Mesendoderm (in vitro differentiated cells): ENCODE measurements at regions not wholly inside any gene's neighbourhood (a gene's known extent, or its start where the extent isn't known, plus 50 kb on each side); places are given as distances from the start of the nearest gene placed in this dataset.

Experiments used
- DNase-seq: peaks from one replicate; pipeline ENCODE4 v3.0.0; 2013
- H2AK5ac ChIP-seq: 2 replicates; pipeline ENCODE4 v1.6.1; 2013; ENCODE audit warnings: low read length, inconsistent platforms
- H2BK120ac ChIP-seq: 2 replicates; pipeline ENCODE4 v1.6.1; 2013; ENCODE audit warnings: low read depth, mild to moderate bottlenecking, low read length, moderate library complexity, mixed read lengths
- H2BK15ac ChIP-seq: replicated peaks from 2 replicates; pipeline ENCODE4 v1.6.1; 2013; ENCODE audit warnings: low read depth, mild to moderate bottlenecking, moderate library complexity
- H2BK5ac ChIP-seq: 2 replicates; pipeline ENCODE4 v1.6.1; 2013; ENCODE audit warnings: low read length, inconsistent platforms
- H3K18ac ChIP-seq: 2 replicates; pipeline ENCODE4 v1.6.1; 2013; ENCODE audit warnings: mild to moderate bottlenecking, low read length, mixed read lengths
- H3K23ac ChIP-seq: one replicate; pipeline ENCODE4 v1.6.1; 2013; ENCODE audit warnings: low read length
- H3K27ac ChIP-seq: 2 replicates; pipeline ENCODE4 v1.5.1; 2013; ENCODE audit warnings: low read depth, mild to moderate bottlenecking, inconsistent platforms, low read length, moderate library complexity
- H3K27me3 ChIP-seq: 2 replicates; pipeline ENCODE4 v1.6.1; 2013; ENCODE audit warnings: low read length, control low read depth, mild to moderate bottlenecking, inconsistent platforms; ENCODE audit not compliant: insufficient read depth, poor library complexity
- H3K36me3 ChIP-seq: 2 replicates; pipeline ENCODE4 v1.6.1; 2013; ENCODE audit warnings: low read length, inconsistent platforms; ENCODE audit not compliant: control insufficient read depth, insufficient read depth
- H3K4ac ChIP-seq: one replicate; pipeline ENCODE4 v1.6.1; 2013; ENCODE audit warnings: low read depth, mild to moderate bottlenecking, low read length, moderate library complexity
- H3K4me1 ChIP-seq: 2 replicates; pipeline ENCODE4 v1.6.1; 2013; ENCODE audit warnings: low read depth, low read length, inconsistent platforms; ENCODE audit not compliant: control insufficient read depth
- H3K4me2 ChIP-seq: 2 replicates; pipeline ENCODE4 v1.6.1; 2013; ENCODE audit warnings: low read length
- H3K4me3 ChIP-seq: 2 replicates; pipeline ENCODE4 v1.5.1; 2013; ENCODE audit warnings: mild to moderate bottlenecking, low read length
- H3K56ac ChIP-seq: one replicate; pipeline ENCODE4 v1.6.1; 2013; ENCODE audit warnings: low read length
- H3K79me1 ChIP-seq: 2 replicates; pipeline ENCODE4 v1.6.1; 2013; ENCODE audit warnings: low read length, inconsistent platforms
- H3K79me2 ChIP-seq: 2 replicates; pipeline ENCODE4 v1.6.1; 2013; ENCODE audit warnings: mild to moderate bottlenecking, low read length; ENCODE audit not compliant: control insufficient read depth, insufficient read depth
- H3K9ac ChIP-seq: 2 replicates; pipeline ENCODE4 v1.6.1; 2013; ENCODE audit warnings: low read length, inconsistent platforms
- H4K5ac ChIP-seq: one replicate; pipeline ENCODE4 v1.6.1; 2013; ENCODE audit warnings: low read length
- H4K8ac ChIP-seq: one replicate; pipeline ENCODE4 v1.6.1; 2013; ENCODE audit warnings: low read depth, mild to moderate bottlenecking, control low read depth, low read length, moderate library complexity
- WGBS: extraction: QIAGEN DNeasy Blood & Tissue Kit; methylation state at CpG from one replicate; pipeline ENCODE4 v1.1.7; 2013; ENCODE audit warnings: low lambda C conversion rate, missing lambda C conversion rate; ENCODE audit not compliant: insufficient coverage; ENCODE audit errors: extremely low coverage; 5-methylcytosine and 5-hydroxymethylcytosine counted together

- no CpG with 5 or more reads among the region's 4 CpGs for WGBS
- Histone ChIP-seq H2BK5ac (no peak overlapping the region), H2BK120ac (no peak overlapping the region), H3K9ac (no peak overlapping the region), H3K27me3 (peaks cover 2% of the 10 kb centered on the region), H3K4ac (no peak overlapping the region), H3K23ac (no peak overlapping the region), H3K4me3 (no peak overlapping the region), H4K5ac (no peak overlapping the region), H3K4me2 (no peak overlapping the region), H3K27ac (no peak overlapping the region), H2AK5ac (no peak overlapping the region), H3K79me2 (no peaks in the 10 kb centered on the region), H3K56ac (no peak overlapping the region), H3K36me3 (no peaks in the 10 kb centered on the region), H3K79me1 (no peaks in the 10 kb centered on the region), H3K18ac (no peak overlapping the region), H4K8ac (no peak overlapping the region), H3K4me1 (no peaks in the 10 kb centered on the region), H2BK15ac (no peak overlapping the region)
- no peak for DNase-seq
Observed at GRCh38 chr15:38695249-38696108, 130.9 kb upstream of the RASGRP1 start.

DNA sequence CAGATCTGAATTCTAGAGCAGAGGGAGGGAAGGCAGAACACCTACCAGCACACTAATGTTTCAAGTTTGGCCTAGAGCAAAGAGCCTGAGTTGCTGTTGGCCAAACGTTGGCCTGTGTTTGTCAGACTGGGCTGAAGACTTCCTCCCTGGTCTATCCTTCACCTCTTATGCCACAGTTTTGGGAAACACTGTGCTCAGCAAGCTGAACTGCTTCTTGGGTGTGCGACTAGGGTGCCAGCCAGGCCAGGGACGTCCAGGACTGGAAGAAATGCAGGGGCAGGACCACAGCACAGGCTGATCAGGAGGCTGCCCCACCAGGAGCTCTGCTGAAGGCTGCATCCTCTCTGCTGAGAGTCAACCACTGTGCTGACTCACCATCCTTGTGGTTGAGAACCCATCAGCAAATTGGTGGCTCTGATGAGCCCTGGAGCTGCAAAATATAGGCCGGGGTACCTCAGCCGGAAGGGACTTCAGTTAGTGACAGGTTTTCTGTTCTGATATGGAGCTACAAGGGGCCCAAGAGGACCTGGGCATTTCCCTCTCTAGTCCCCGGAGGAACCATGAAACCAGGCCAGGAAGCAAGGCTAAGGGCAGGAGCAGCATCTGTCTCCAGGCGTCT, 131.6 kb upstream of the RASGRP1 start:
- Histone ChIP-seq H2BK15ac (no peak overlapping the region), H3K56ac (no peak overlapping the region), H3K36me3 (no peaks in the 10 kb centered on the region), H2AK5ac (no peak overlapping the region), H3K23ac (no peak overlapping the region), H3K27me3 (peaks cover 2% of the 10 kb centered on the region), H3K4me3 (no peak overlapping the region), H3K18ac (no peak overlapping the region), H4K8ac (no peak overlapping the region), H2BK5ac (no peak overlapping the region), H3K79me2 (no peaks in the 10 kb centered on the region), H2BK120ac (no peak overlapping the region), H3K4ac (no peak overlapping the region), H3K79me1 (no peaks in the 10 kb centered on the region), H4K5ac (no peak overlapping the region), H3K9ac (no peak overlapping the region), H3K4me1 (no peaks in the 10 kb centered on the region), H3K4me2 (no peak overlapping the region), H3K27ac (no peak overlapping the region)
- WGBS = no CpG with 5 or more reads among the region's 7 CpGs
- no peak for DNase-seq

GRCh38 chr15:38696790-38697495, 132.3 kb upstream of the RASGRP1 start:
- Histone ChIP-seq H3K56ac (no peak overlapping the region), H3K4me3 (no peak overlapping the region), H4K5ac (no peak overlapping the region), H3K4ac (no peak overlapping the region), H3K18ac (no peak overlapping the region), H3K4me2 (no peak overlapping the region), H3K79me2 (no peaks in the 10 kb centered on the region), H3K79me1 (no peaks in the 10 kb centered on the region), H4K8ac (no peak overlapping the region), H3K4me1 (no peaks in the 10 kb centered on the region), H3K27ac (no peak overlapping the region), H3K23ac (no peak overlapping the region), H3K36me3 (no peaks in the 10 kb centered on the region), H3K27me3 (peaks cover 2% of the 10 kb centered on the region), H3K9ac (no peak overlapping the region), H2AK5ac (no peak overlapping the region), H2BK15ac (no peak overlapping the region), H2BK5ac (no peak overlapping the region), H2BK120ac (no peak overlapping the region)
- peak; percentile 77 for DNase-seq
- WGBS = no CpG with 5 or more reads among the region's 1 CpG

- H3K23ac ChIP-seq = no peak overlapping the region
- no peak overlapping the region for H2AK5ac ChIP-seq
Observed at GRCh38 chr15:38698254-38698653, 133.6 kb upstream of the RASGRP1 start.

DNA sequence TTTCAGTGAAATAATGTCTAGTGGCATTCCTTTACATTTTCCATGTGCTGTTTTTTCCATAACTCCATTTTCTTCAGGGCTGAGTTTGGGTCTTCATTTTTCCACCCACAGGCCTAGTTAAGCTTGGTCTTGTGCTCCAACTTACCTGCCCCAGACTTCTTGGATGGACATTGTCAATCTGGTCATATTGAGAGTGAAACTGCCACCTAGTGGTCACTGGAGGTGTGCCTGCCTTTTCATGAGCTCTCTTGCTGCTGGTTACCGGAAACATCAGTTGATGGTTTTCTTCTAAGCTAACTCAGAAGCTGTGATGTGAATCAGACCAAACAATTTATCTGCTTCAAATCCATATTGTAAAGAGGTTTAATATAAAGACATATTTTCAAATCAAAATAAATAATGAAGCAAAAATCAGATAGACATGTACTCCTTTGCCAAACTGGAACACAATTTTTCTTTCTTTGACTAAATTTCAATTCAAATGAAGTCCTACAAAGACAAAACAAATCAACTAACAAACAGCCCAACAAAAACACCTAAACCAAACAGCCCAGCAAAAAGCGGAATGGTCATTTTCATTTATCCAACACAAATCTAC, 135.1 kb upstream of the RASGRP1 start:
- WGBS = no CpG with 5 or more reads among the region's 2 CpGs
- no peak overlapping the region for H3K23ac ChIP-seq
- no peak overlapping the region for H3K4me3 ChIP-seq
- H2AK5ac ChIP-seq = no peak overlapping the region
- H3K27me3 ChIP-seq = peaks cover 2% of the 10 kb centered on the region
- H3K18ac ChIP-seq = no peak overlapping the region
- no peaks in the 10 kb centered on the region for H3K79me1 ChIP-seq
- no peak overlapping the region for H4K5ac ChIP-seq
- no peak overlapping the region for H2BK5ac ChIP-seq
- peak; percentile 80 for DNase-seq
- H2BK15ac ChIP-seq = no peak overlapping the region
- H3K4me2 ChIP-seq = no peak overlapping the region
- H4K8ac ChIP-seq = no peak overlapping the region
- H2BK120ac ChIP-seq = no peak overlapping the region
- no peaks in the 10 kb centered on the region for H3K79me2 ChIP-seq
- H3K27ac ChIP-seq = no peak overlapping the region
- H3K36me3 ChIP-seq = no peaks in the 10 kb centered on the region
- H3K4ac ChIP-seq = no peak overlapping the region
- H3K9ac ChIP-seq = no peak overlapping the region
- H3K4me1 ChIP-seq = no peaks in the 10 kb centered on the region
- no peak overlapping the region for H3K56ac ChIP-seq

More at GRCh38 chr15:38698254-38698653, 133.6 kb upstream of the RASGRP1 start:
- no peak for DNase-seq
- Histone ChIP-seq H3K18ac (no peak overlapping the region), H3K9ac (no peak overlapping the region), H3K4me3 (no peak overlapping the region), H3K79me2 (no peaks in the 10 kb centered on the region), H2BK15ac (no peak overlapping the region), H3K27ac (no peak overlapping the region), H2BK5ac (no peak overlapping the region), H3K4ac (no peak overlapping the region), H3K36me3 (no peaks in the 10 kb centered on the region), H2BK120ac (no peak overlapping the region), H4K8ac (no peak overlapping the region), H3K4me1 (no peaks in the 10 kb centered on the region), H3K4me2 (no peak overlapping the region), H3K56ac (no peak overlapping the region), H4K5ac (no peak overlapping the region), H3K79me1 (no peaks in the 10 kb centered on the region), H3K27me3 (peaks cover 2% of the 10 kb centered on the region)
- WGBS = no CpG with 5 or more reads among the region's 4 CpGs
